ENCODE measurements at regions not wholly inside any gene's neighbourhood (a gene's known extent, or its start where the extent isn't known, plus 50 kb on each side); places are given as distances from the start of the nearest gene placed in this dataset.

DNA sequence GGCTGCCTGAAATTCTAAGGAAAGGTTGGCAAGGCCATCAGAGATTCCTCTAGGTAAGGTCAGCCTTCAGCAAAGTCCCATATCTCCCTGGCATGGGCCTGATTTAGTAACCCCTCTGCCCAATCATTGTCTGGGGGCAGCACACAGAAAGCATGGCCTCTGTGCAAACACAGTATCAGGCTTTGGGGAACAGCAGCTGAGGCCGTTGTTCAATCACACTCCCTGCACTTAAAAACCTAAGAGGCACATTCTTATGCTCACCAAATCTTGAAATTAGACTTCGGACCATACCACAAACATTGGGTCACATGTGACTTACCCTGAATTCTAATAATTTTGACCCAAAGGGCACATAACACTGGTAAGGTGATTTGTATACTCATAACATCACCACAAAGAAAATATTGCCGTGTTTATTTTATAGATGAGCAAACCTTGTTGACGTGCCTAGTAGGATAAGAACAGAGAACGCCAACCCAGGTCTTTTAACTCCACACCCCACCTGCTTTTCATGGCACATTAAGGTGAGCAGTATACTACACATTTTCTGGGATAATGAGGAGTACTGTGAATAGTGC lies 212.7 kb downstream of the HNMT start:
- no peak for DNase-seq (ENCODE audit: low spot score)

DNA sequence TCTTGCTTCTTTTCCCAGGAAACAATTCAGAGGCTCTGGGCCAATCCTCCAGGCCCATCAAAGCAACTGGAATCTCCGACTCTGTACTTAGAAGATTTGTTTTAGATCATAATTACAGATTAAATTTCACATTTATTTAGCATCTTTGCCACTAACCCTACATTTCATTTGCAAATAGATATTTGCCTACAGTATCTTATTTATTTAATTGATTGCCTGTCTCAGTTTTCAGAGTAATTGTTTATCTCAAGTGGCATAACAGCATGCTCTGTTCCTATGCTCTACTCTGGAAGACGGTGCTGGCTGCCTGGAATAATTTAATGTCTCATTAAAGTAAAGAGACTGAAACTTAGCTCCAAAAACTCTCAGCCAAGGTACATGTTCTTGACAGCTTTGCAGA lies 213.4 kb downstream of the HNMT start:
- no peak for DNase-seq (ENCODE audit: low spot score)

DNA sequence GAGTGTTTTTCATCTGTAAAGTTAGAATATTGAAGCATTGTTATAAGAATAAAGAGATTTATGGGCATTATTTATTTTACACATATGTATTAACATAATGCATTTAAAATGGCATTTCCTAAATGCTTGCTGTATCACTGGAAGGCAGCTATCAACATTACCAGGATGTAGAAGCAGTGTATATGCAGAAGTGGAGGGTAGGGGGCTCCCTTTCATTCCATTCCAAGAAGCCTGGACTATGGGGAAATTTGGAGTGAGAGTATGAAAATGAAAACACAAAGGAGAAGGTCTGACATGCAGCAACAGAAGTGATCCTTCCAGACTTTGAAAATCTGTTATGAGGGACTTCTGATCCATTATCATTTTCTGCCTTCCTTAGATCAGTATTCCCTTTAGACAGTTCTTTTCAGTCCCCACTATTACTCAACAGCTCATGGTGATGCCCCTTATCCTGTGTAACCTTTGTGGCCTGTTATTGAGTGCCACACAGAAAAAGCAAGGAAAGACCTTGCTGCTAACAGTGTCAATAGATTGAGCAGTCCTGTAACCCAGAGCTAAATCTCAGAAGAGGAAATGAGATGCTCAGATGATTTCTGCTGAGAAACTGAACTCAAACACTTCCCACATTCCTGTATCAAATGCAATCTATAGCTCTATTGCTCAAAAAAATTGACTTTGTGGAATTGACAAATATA lies 216.6 kb downstream of the HNMT start:
- no peak for DNase-seq (ENCODE audit: low spot score)

DNA sequence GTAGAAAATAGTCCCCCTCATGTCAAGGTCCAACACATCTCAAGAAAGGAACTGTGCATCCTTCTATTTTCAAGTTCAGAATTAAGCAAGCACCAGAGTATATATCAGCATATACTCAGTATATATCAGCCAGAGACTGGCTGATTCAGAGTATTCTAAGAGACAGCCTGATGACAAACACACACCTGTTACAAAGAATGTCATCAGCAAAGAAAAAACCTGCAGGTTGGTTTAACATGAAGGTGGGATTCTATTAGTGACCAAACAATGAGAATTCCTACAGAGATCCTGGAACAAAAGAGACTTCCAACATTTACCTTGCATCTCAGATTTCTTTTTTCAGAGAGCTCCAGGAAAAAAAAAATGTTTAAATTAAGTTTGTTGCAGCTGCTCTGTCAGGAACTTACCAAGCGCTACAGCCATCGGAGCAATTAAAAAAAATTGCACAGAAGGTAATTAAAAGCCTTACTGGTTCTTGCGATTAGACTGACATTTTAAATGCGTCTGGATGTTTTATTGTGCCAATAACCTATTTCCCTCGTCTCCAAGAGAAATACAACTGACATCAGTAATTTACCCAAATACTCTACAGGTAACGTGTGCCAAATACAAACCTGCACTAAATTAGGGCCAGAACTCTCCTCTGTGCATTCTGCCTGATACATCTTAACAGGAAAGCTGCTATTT lies 218.1 kb downstream of the HNMT start:
- DNase-seq (ENCODE audit: low spot score), result no peak

DNA sequence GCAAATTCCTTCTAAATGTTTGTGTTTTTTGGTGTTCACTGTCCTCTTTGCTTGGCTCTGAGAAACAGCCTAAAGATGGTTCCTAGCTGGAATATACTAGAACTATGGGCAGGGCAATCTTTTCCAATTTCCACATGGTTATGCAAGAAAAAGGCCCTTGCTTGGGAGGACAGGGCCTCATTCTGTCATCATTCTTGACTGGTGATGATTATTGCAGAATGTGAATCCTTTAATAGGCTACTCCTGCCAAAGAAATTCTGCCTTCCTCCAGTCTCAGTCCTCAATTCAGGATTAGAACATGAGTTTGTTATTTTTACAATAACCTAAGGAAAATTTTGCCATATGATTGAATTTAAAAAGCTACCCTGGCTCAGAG lies 218.7 kb downstream of the HNMT start:
- DNase-seq (ENCODE audit: low spot score), result no peak

DNA sequence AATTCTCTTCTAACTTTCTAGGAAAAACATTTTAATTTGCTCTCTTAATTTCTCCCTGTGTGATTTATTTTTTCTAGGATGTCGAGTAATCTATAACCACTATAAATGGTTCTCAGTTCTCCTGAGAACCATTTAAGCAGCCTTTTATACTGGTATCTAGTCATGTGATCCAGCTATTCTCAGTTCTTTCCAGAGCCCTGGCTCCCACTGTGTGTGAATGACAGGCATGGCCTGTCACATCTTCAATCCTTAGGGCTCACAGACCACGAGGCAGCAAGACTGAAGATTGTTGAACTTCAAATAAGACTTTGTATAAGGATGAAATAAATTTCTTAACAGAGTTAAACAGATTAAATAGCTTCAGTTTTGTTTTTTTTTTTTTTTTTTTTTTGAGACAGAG lies 219.4 kb downstream of the HNMT start:
- no peak for DNase-seq (ENCODE audit: low spot score)

DNA sequence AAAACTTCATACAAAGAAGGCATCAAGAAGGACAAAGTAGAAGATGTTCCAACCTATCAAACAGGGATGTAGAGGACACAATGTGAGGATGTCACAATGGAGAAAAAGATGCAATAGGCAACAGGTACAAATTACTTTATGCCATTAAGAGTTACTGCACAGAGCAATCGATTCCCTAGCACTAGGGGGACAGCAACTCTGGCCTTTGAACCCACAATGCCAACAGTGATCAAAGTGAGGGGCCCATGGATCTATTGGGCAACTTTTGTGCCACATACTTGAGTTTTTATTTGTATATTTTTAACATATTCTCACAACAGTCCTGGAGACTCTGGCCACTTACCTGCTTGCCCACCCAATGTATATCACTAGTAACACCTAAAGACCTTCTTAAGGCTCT lies 220.2 kb downstream of the HNMT start:
- no peak for DNase-seq (ENCODE audit: low spot score)

DNA sequence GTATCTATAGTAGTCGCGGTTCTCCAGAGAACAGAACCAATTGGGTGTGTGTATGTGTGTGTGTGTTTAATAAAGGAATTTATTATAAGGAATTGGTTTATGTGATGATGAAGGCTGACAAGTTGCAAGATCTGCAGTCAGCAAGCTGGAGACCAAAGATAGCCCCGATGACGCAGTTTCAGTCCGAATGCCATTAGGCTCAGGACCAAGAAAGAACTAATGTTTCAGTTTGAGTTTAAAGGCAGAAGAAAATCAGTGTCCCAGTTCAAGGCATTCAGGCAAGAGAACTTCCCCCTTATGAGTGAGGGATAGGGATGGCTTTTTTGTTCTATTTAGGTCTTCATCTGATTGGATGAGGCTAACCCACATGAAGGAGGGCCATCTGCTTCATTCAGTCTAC lies 221.6 kb downstream of the HNMT start:
- DNase-seq (ENCODE audit: low spot score), result no peak

DNA sequence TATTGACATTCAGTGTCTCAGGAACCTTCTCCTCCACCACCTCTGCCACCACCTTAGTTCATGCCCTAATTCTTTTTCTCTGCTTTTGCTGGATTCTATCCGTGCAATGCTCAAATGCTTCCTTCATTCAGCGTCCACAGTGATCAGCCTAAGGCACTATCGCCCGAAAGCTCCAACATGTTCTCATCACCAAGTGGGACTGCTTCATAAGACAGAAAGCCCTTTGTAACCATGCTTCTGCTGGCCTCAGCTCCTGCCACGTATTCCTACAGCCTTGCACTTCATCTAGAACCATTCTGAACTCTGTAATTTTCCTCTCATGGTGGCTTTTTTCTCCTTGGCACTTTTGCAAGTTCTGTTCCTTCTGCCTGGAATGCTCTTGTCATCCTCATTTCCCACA lies 222.9 kb downstream of the HNMT start:
- DNase-seq (ENCODE audit: low spot score), result no peak

DNA sequence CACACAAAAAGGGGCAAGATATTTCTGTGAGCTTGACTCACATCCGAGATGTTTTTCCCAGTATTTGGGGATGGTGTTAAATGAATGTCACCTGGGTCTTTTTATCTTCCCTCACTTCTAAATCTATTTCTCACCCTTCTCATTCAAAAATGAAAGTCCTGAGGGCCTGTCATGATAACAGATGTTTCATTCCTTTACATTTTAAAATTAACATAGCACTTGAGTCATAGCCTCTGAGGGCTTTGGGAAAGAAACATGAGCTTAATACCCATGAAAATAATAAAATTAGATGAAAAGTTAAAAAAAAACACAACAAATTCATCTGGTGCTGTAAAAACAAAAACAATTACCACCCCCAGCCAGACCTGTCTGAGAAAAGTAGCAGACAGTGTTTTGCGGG lies 226.7 kb downstream of the HNMT start:
- no peak for DNase-seq (ENCODE audit: low spot score)

DNA sequence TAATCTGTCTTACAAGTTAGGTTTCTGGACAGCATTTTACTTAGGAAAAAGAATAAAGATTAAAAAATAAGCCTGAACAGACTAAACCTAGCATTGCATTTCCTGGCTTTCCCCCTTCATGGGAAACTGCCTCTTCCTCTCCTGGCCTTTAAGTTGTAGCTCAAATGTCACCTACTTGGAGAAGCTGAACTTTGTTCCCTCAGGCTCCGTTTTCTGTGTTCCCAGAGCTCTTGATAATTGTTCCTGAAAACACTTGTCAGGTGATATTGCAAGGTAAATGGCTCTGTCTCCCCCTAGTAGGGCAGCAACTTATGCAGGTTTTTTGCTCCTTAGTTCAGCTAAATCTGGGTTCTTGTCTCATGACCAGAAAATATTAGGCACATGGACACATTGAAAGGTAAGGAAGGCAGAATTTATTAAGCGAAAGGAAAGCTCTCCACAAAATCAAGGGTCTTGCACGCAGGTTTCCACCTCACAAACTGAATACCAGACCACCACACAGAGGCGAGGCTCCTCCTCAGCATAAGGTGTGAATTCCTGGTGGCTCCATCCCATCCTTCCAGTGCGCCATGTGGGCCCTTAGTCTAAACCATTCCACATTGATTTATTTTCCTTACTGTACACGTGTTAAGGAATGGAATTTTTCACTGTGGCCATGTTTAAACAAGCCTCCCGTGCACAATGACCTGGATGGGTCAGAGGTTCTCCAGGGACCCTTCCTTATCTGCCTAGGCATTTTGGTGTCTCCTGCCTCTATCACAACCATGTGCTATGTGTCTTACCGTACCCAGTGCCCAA lies 229.3 kb downstream of the HNMT start:
- no peak for DNase-seq (ENCODE audit: low spot score)

DNA sequence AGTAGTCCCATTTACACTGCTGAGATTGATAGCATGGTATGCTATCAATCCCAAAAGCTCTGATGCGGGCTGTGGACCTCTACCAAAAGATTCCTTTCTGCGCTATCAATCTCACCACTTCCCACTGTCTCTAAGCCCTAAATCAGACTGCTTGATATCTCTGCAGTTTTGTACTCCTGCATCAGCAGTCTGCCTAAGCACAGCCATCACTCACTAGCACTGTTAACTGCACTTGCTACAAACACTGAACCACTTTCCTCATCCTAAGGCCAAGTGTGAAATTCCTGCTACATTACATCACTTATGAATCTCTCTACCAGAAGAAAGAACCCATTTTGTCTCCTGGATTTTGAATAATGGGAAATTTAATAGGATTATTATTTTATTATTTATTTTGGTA lies 237.0 kb downstream of the HNMT start:
- DNase-seq (ENCODE audit: low spot score), result no peak

DNA sequence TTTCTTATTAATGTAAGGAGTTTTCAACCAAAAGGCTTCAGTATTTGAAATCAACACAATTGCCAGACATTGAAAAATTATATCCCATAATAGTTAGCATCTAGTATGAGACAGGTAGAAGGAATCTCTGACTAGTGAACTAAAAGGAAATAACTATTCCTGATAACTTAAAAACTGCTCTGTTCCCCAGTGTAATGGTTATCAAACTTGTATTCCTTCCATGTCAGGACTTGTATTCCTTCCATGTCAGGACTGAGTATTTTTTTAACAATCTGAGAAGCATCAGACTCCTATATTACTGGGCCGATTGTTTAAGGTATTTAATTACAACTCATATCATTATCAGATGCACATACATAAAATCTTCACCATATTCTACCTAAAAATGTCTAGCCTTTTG lies 238.5 kb downstream of the HNMT start:
- no peak for DNase-seq (ENCODE audit: low spot score)

DNA sequence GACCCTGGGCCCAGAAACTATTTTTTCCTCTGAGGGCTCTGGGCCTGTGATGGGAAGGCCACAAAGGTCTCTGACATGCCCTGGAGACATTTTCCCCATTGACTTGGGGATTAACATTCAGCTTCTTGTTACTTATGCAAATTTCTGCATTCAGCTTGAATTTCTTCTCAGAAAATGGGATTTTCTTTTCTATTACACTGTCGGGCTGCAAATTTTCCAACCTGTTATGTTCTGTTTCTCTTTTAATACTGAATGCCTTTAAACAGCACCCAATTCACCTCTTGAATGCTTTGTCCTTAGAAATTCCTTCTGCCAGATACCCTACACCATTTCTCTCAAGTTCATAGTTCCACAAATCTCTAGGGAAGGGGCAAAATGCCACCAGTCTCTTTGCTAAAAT lies 241.0 kb downstream of the HNMT start:
- DNase-seq (ENCODE audit: low spot score), result no peak

DNA sequence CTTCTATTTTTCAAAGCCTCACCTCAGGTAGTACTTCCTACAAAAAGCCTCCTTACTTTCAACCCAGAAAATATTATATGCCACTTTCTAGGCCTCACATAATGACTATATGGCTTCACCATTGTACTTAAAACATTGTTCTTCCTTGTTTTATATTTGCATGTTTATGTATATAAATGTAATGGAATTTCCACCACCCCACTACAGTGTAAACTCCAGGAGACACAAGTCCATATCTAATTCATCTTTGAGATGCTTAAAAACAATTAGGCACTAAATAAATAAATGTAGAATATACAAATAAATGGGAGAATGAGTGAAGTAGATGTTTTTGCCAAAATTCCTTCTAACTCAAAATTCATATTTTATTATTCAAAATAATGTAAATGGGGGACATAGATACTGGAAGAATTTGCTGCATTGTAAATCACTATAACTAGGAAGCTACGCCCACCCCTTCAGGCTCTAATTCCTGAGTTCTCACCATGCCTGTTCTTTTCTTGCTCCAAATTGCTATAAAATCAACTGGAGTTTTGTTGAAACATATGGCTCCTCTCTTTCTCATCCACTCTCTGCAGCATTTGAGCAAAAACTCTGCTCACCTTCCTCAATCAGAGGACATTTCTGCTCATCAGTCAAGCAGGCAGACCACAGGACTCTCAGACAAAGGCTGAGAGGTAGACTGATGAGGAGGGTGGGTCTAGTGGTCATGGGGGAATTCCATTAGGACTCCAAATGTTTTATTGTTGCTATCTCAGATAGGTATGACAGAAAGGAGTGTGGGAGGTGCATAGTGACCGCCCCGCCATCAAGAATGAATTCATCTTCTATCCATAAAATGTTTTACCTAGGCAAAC lies 243.0 kb downstream of the HNMT start:
- DNase-seq (ENCODE audit: low spot score), result no peak

DNA sequence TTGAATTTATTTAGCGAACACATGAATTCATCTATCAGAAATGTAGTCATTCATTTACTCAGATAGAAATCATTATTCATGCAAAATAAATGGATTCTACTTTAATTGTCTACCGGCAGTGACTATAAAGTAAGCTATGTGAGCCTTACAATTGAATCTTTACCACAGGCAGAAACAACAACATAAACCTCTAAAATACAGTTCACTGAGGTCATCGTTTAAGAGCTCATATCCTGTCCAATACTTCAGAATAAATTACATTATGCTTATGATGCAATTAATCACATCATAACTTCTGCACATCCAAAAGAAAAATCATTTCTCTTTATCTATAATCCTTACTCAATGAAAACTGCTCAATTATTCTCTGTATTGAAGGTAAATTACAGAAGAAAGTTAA lies 244.7 kb downstream of the HNMT start:
- DNase-seq (ENCODE audit: low spot score), result no peak

DNA sequence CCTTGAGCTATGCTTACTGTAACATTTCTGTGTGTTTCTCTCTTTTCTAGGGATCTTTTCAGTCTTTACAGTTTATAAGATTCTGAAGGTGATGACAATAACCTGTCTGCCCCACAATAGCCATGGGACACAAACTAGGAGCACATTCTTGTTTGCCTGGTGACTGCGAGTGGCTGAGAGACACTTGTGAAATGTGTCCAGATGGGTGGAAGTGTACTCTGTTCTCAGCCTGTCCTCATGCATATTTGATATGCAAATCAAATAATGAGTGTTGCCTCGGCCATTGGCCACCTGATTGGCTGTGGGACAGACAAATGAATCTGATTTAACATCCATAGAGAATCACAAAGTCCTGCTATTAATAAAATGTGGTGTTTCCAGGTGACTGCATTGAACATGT lies 246.2 kb downstream of the HNMT start:
- no peak for DNase-seq (ENCODE audit: low spot score)

DNA sequence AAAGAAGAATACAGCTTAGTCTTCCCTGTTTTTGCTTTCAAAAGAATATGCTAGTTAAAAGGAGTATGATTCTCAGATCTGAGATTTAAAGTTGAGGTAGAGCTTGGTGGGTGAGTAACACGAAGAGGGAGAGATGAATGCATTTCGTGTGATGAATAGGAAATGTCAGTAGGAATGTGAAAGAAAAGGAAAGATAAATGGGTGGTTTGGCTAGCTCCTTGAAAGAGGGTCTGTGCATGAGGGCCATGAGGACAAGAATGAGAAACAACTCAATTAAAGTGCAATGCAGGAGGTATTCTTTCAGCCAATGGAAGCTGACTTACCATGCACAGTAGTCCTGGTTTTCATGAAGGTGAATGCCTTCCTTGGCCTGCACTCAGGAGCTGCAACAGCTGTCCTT lies 248.2 kb downstream of the HNMT start:
- DNase-seq (ENCODE audit: low spot score), result no peak

DNA sequence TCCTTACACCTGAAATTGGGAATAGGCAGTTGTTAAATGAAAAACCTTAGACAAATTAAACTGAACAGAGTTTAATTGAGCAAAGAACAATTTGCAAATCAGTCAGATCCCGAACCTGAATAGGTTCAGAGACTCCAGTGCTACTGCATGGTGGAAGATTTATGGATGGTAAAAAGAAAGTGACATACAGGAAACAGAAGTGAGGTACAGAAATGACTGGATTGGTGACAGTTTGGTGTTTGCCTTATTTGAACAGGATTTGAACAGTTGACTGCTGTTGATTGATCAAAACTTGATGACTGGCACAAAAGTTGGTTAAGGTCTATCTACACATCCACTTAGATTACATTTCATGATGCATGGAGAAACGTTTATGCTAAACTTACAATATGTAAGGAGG lies 248.8 kb downstream of the HNMT start:
- DNase-seq (ENCODE audit: low spot score), result no peak

DNA sequence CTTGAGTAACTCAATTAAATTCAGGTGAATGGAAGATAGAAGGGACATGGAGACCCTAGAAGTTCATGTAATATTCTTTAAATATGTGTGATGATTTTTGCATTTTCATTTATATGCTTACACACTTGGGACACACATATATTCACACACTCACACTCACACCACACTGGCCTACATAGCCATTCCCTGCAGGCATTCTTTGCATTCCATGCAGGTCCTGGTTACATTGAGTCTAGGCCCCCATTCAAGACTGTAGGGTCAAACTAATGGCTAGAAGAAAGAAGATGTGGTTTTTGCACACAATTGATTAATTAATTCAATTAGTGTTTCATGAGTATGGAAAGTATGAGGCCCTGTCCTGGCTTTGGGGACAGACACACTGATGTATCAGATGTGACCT lies 249.4 kb downstream of the HNMT start:
- DNase-seq (ENCODE audit: low spot score), result no peak

DNA sequence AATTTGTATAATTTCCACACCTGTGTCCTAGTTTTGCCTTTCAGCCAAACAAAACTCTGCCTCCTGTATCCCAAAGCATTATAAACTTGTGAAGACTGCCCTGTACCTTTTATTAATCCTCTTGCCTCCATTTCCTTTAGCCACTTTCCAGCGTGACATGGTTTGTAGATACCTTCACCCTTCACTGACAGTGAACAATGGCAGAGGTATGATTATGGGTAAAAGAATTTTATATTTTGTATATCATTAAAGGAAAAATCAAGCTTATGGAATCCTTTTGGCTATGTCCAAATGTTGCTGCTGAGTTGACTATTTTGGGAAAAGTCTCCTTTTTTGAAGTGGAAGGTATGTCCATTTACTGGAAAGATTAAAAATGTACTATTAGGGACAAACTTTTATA lies 251.7 kb downstream of the HNMT start:
- no peak for DNase-seq (ENCODE audit: low spot score)

DNA sequence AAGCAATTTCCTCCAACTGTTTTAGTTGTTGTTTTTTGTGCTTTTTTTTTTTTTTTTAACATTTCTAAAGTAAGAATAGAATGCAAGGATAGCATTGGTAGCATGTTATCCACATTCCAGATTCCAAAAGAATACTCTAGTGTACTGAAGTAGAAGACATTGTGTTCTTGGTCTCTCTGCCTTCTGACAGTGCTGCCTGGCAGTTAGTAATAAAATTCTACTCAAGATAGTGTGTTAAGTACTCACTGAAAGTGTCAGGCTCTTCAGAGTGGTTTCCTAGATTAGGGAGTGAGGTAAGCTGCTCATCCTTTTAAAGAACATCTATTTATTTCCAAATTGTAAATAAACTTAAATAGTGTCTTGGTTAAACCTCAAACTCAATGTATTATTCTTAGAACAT lies 253.7 kb downstream of the HNMT start:
- no peak for DNase-seq (ENCODE audit: low spot score)
